Brain microvascular endothelial cell (primary cell): ENCODE measurements at regions not wholly inside any gene's neighbourhood (a gene's known extent, or its start where the extent isn't known, plus 50 kb on each side); places are given as distances from the start of the nearest gene placed in this dataset.

ENCODE experiments used
- DNase-seq: peaks from one replicate; pipeline ENCODE4 v3.0.0-alpha.2; 2020
- H3K27ac ChIP-seq: fragments of 250-450 bp; sonication (Bioruptor Pico); 2 replicates; pipeline ENCODE4 v1.5.1; 2020; ENCODE audit warnings: mild to moderate bottlenecking, moderate library complexity
- H3K27me3 ChIP-seq: fragments of 250-450 bp; sonication (Bioruptor Pico); replicated peaks from 2 replicates; pipeline ENCODE4 v1.5.1; 2020; ENCODE audit warnings: mild to moderate bottlenecking
- H3K36me3 ChIP-seq: fragments of 250-450 bp; sonication (Bioruptor Pico); replicated peaks from 2 replicates; pipeline ENCODE4 v1.5.1; 2020; ENCODE audit warnings: mild to moderate bottlenecking
- H3K4me3 ChIP-seq: 2 replicates; pipeline ENCODE4 v1.5.1; 2011; ENCODE audit warnings: low read depth, mild to moderate bottlenecking, control low read depth, low read length, moderate library complexity
- in situ Hi-C: cut with HindIII; loops from 2 replicates; pipeline ENCODE4 v1.10.0; 2017; ENCODE audit warnings: low sequenced_read_pairs, low pct_ligation_motif_present
- TF ChIP-seq, protein P1 (sequence below): IDR thresholded peaks from 2 replicates; pipeline ENCODE4 v1.5.1; 2011; ENCODE audit warnings: low read depth, mild to moderate bottlenecking, moderate library complexity, low read length, control low read depth, inconsistent platforms; ENCODE audit errors: missing control alignments

DNA sequence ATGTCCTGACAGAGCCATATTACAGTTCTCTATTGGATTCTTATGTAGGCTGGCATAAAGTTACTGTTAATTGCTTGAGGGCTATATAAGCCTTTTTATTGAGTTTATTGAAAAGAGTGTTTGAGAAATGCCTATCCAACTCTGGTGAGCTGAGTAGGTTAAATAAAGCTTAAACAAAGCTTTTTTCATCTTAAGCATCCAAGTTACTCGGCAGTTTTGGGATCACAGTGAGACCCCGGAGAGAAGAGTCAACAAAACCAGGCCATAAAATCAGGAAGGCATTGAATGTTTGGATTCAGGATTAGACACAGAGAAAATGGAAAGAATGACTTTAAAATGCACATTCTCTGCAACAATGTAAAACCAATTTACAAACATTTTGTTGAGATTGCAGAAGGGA lies 588.5 kb downstream of the DACH1 start:
- no peak for DNase-seq
- in situ Hi-C loops: no loop called here
- TF ChIP-seq, protein P1, sequence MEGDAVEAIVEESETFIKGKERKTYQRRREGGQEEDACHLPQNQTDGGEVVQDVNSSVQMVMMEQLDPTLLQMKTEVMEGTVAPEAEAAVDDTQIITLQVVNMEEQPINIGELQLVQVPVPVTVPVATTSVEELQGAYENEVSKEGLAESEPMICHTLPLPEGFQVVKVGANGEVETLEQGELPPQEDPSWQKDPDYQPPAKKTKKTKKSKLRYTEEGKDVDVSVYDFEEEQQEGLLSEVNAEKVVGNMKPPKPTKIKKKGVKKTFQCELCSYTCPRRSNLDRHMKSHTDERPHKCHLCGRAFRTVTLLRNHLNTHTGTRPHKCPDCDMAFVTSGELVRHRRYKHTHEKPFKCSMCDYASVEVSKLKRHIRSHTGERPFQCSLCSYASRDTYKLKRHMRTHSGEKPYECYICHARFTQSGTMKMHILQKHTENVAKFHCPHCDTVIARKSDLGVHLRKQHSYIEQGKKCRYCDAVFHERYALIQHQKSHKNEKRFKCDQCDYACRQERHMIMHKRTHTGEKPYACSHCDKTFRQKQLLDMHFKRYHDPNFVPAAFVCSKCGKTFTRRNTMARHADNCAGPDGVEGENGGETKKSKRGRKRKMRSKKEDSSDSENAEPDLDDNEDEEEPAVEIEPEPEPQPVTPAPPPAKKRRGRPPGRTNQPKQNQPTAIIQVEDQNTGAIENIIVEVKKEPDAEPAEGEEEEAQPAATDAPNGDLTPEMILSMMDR: no peak
- H3K27me3 ChIP-seq: no peaks in the 10 kb centered on the region
- H3K4me3 ChIP-seq: no peak overlapping the region
- no peaks in the 10 kb centered on the region for H3K36me3 ChIP-seq
- no peak overlapping the region for H3K27ac ChIP-seq

GRCh38 chr13:71274923-71275608 lies 591.9 kb downstream of the DACH1 start:
- in situ Hi-C loops: no loop called here
- no peaks in the 10 kb centered on the region for H3K36me3 ChIP-seq
- H3K27ac ChIP-seq: no peak overlapping the region
- TF ChIP-seq, protein P1: no peak
- DNase-seq: no peak
- no peak overlapping the region for H3K4me3 ChIP-seq
- H3K27me3 ChIP-seq: no peaks in the 10 kb centered on the region

GRCh38 chr13:71261256-71261655 lies 605.7 kb downstream of the DACH1 start:
- Histone ChIP-seq H3K27me3 (no peaks in the 10 kb centered on the region), H3K36me3 (no peaks in the 10 kb centered on the region), H3K4me3 (no peak overlapping the region), H3K27ac (no peak overlapping the region)
- no peak for DNase-seq
- in situ Hi-C loops: no loop called here
- TF ChIP-seq, protein P1: no peak

DNA sequence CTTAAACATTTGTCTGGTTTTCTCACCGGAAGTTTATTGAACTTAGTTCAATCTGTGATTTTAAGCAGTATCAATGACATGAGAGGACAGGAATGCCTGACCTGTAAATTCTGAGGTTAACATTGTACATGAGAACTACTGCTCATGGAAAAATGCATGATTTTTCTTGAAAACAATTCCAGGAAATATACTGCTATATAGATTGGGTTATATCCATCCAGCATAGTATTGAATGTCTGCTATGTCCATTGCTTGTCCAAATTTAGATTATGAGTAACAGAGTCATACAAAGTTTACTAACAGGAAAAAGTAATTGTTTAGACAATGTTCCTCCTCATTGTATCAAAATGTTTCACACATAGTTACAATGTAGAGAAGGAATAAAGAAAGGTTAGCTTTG lies 606.8 kb downstream of the DACH1 start:
- DNase-seq: no peak
- in situ Hi-C loops: no loop called here
- Histone ChIP-seq H3K36me3 (no peaks in the 10 kb centered on the region), H3K27me3 (no peaks in the 10 kb centered on the region), H3K27ac (no peak overlapping the region), H3K4me3 (no peak overlapping the region)
- TF ChIP-seq, protein P1: no peak

GRCh38 chr13:71255633-71256032 lies 611.4 kb downstream of the DACH1 start:
- Histone ChIP-seq H3K27me3 (no peaks in the 10 kb centered on the region), H3K27ac (no peak overlapping the region), H3K4me3 (no peak overlapping the region), H3K36me3 (no peaks in the 10 kb centered on the region)
- in situ Hi-C loops: no loop called here
- TF ChIP-seq, protein P1: no peak
- DNase-seq: no peak

DNA sequence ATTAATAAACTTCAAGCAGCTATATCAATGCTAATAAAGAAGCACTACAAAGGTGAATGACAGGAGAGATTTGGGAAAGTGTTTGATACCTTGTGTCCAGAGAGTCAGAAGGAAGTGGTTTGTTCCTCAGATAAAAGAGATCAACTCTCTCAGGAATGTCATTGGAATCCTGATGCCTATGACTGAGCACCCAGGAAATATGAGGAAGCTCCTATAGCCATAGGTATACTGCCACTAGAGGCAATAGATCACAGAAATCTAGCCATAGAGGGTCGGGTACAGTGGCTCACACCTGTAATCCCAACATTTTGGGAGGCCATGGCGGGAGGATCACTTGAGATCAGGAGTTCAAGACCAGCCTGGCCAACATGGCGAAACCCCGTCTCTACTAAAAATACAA lies 612.6 kb downstream of the DACH1 start:
- TF ChIP-seq, protein P1: no peak
- no peaks in the 10 kb centered on the region for H3K27me3 ChIP-seq
- no peak overlapping the region for H3K4me3 ChIP-seq
- in situ Hi-C loops: no loop called here
- no peak overlapping the region for H3K27ac ChIP-seq
- no peaks in the 10 kb centered on the region for H3K36me3 ChIP-seq
- no peak for DNase-seq
